HFFc6 (cell line): ENCODE measurements at regions not wholly inside any gene's neighbourhood (a gene's known extent, or its start where the extent isn't known, plus 50 kb on each side); places are given as distances from the start of the nearest gene placed in this dataset.

ENCODE experiments used
- DNase-seq: peaks from one replicate; pipeline ENCODE4 v3.0.0-alpha.2; 2018
- H3K27ac Mint-ChIP-seq: 2 replicates; pipeline ENCODE4 v1.8.0; 2020; ENCODE audit warnings: mild to moderate bottlenecking, mixed read lengths
- H3K27me3 Mint-ChIP-seq: 2 replicates; pipeline ENCODE4 v1.8.0; 2021; ENCODE audit warnings: mild to moderate bottlenecking, moderate library complexity, mixed read lengths; ENCODE audit not compliant: insufficient read depth
- H3K36me3 Mint-ChIP-seq: 2 replicates; pipeline ENCODE4 v1.8.0; 2021; ENCODE audit warnings: low read depth, mixed read lengths
- H3K4me1 Mint-ChIP-seq: 2 replicates; pipeline ENCODE4 v1.8.0; 2020; ENCODE audit warnings: low read depth, mixed read lengths
- H3K4me3 Mint-ChIP-seq: 2 replicates; pipeline ENCODE4 v1.8.0; 2020; ENCODE audit warnings: mild to moderate bottlenecking, moderate library complexity, mixed read lengths
- H3K9me3 Mint-ChIP-seq: 2 replicates; pipeline ENCODE4 v1.8.0; 2020; ENCODE audit warnings: mild to moderate bottlenecking, mixed read lengths
- CTCF ChIP-seq: fragments of 200-600 bp; sonication (generic); IDR thresholded peaks from 2 replicates; pipeline ENCODE4 v1.5.0; 2021; ENCODE audit warnings: antibody characterized with exemption, mild to moderate bottlenecking

GRCh38 chr2:23008440-23008839 lies 376.5 kb upstream of the KLHL29 start:
- H3K27ac Mint-ChIP-seq, result no peak overlapping the region
- DNase-seq, result no peak
- H3K4me3 Mint-ChIP-seq, result no peak overlapping the region
- H3K36me3 Mint-ChIP-seq, result peaks cover 5% of the 10 kb centered on the region; the same call in 1 of the 2 replicates
- TF ChIP-seq CTCF, result no peak
- peaks cover 47% of the 10 kb centered on the region for H3K9me3 Mint-ChIP-seq
- no peaks in the 10 kb centered on the region for H3K4me1 Mint-ChIP-seq
- H3K27me3 Mint-ChIP-seq, result no peaks in the 10 kb centered on the region

GRCh38 chr2:23008951-23009350 lies 376.0 kb upstream of the KLHL29 start:
- DNase-seq, result no peak
- Mint-ChIP-seq H3K9me3 (peaks cover 52% of the 10 kb centered on the region), H3K27ac (no peak overlapping the region), H3K4me1 (no peaks in the 10 kb centered on the region), H3K4me3 (no peak overlapping the region), H3K27me3 (no peaks in the 10 kb centered on the region), H3K36me3 (peaks cover 5% of the 10 kb centered on the region; the same call in 1 of the 2 replicates)
- TF ChIP-seq CTCF, result no peak

GRCh38 chr2:23009545-23010149 lies 375.3 kb upstream of the KLHL29 start:
- peak; percentile 13 for DNase-seq
- peaks cover 51% of the 10 kb centered on the region for H3K9me3 Mint-ChIP-seq
- H3K4me3 Mint-ChIP-seq, result no peak overlapping the region
- TF ChIP-seq CTCF, result no peak
- no peaks in the 10 kb centered on the region for H3K4me1 Mint-ChIP-seq
- no peaks in the 10 kb centered on the region for H3K27me3 Mint-ChIP-seq
- H3K27ac Mint-ChIP-seq, result no peak overlapping the region
- H3K36me3 Mint-ChIP-seq, result no peaks in the 10 kb centered on the region; the same call in 1 of the 2 replicates

GRCh38 chr2:23012499-23012898 lies 372.5 kb upstream of the KLHL29 start:
- Mint-ChIP-seq H3K27me3 (no peaks in the 10 kb centered on the region), H3K27ac (no peak overlapping the region), H3K4me3 (no peak overlapping the region), H3K9me3 (peaks cover 43% of the 10 kb centered on the region), H3K36me3 (no peaks in the 10 kb centered on the region), H3K4me1 (no peaks in the 10 kb centered on the region)
- no peak for DNase-seq
- no peak for TF ChIP-seq CTCF

GRCh38 chr2:23015651-23016200 lies 369.3 kb upstream of the KLHL29 start:
- Mint-ChIP-seq H3K4me3 (no peak overlapping the region), H3K9me3 (peaks cover 45% of the 10 kb centered on the region), H3K27ac (no peak overlapping the region), H3K4me1 (no peaks in the 10 kb centered on the region), H3K27me3 (no peaks in the 10 kb centered on the region; the same call in 1 of the 2 replicates), H3K36me3 (no peaks in the 10 kb centered on the region; the same call in 1 of the 2 replicates)
- TF ChIP-seq CTCF, result no peak
- no peak for DNase-seq
